Mucosa of descending colon (tissue), 3 donors: ENCODE measurements at regions not wholly inside any gene's neighbourhood (a gene's known extent, or its start where the extent isn't known, plus 50 kb on each side); places are given as distances from the start of the nearest gene placed in this dataset.

ENCODE experiments used
- ATAC-seq: fragments of 200-7000 bp; cut with Tn5 transposase; one replicate; pipeline ENCODE4 v1.9.1; 2020; ENCODE audit warnings: mild to moderate bottlenecking, moderate library complexity
- DNase-seq, 3 donors: peaks; one replicate each; pipeline ENCODE4 v3.0.0-alpha.2; 2020
- H3K36me3 ChIP-seq: fragments of 200-600 bp; one replicate; pipeline ENCODE4 v1.8.0; 2021; ENCODE audit warnings: low read depth, mild to moderate bottlenecking
- H3K4me1 ChIP-seq: fragments of 200-600 bp; one replicate; pipeline ENCODE4 v1.8.0; 2021; ENCODE audit warnings: low read depth, mild to moderate bottlenecking
- H3K4me3 ChIP-seq: fragments of 200-600 bp; one replicate; pipeline ENCODE4 v1.8.0; 2021; ENCODE audit warnings: mild to moderate bottlenecking
- H3K9me3 ChIP-seq: fragments of 200-600 bp; one replicate; pipeline ENCODE4 v1.8.0; 2021; ENCODE audit warnings: mild to moderate bottlenecking
- intact Hi-C, 2 donors: fragments of 100-400 bp; cut with DNase I in 1 of 2; cut with micrococcal nuclease in 1 of 2; formaldehyde crosslinking; loops; one replicate each; pipeline versions ENCODE4 v1.11.0 to v1.11.1; 2022; cut with DNase I, micrococcal nuclease
- TF ChIP-seq, protein P1 (sequence below): fragments of 200-600 bp; IDR thresholded peaks from one replicate; pipeline ENCODE4 v1.8.0; 2022; ENCODE audit warnings: antibody characterized with exemption, mild to moderate bottlenecking
- donor health status: DM: no; HTN: no; CAD: no; lungs with moderate emphysema.
- donor health status: DM: no; HTN: no; CAD: no.
- donor health status: DM: no; HTN: yes; CAD: no.

DNA sequence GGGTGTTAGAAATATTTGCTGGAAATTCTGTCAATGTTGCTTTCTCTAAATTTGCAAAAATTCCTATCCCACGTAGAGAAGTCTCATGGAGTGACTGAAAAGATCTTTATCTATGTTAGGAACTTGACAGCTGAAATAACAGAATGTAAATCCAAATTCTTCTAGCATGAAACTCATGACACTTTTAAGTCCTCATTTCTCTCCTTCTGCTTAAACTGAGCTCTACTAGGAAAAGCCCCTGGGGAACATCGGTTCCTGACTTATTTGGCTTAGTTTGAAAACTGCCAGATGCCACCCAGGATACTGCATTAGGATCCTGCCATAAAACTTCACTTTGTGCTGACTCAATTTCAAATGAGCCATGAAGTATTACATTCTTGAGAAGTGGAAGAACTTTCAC is 426.0 kb downstream of the GALC start:
- no peak for DNase-seq
- Histone ChIP-seq H3K36me3 (no peaks in the 10 kb centered on the region), H3K4me1 (no peaks in the 10 kb centered on the region), H3K4me3 (no peak overlapping the region), H3K9me3 (peaks cover 64% of the 10 kb centered on the region)
- intact Hi-C loops, result no loop called here
- TF ChIP-seq, protein P1, sequence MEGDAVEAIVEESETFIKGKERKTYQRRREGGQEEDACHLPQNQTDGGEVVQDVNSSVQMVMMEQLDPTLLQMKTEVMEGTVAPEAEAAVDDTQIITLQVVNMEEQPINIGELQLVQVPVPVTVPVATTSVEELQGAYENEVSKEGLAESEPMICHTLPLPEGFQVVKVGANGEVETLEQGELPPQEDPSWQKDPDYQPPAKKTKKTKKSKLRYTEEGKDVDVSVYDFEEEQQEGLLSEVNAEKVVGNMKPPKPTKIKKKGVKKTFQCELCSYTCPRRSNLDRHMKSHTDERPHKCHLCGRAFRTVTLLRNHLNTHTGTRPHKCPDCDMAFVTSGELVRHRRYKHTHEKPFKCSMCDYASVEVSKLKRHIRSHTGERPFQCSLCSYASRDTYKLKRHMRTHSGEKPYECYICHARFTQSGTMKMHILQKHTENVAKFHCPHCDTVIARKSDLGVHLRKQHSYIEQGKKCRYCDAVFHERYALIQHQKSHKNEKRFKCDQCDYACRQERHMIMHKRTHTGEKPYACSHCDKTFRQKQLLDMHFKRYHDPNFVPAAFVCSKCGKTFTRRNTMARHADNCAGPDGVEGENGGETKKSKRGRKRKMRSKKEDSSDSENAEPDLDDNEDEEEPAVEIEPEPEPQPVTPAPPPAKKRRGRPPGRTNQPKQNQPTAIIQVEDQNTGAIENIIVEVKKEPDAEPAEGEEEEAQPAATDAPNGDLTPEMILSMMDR, result no peak
- ATAC-seq, result no peak

DNA sequence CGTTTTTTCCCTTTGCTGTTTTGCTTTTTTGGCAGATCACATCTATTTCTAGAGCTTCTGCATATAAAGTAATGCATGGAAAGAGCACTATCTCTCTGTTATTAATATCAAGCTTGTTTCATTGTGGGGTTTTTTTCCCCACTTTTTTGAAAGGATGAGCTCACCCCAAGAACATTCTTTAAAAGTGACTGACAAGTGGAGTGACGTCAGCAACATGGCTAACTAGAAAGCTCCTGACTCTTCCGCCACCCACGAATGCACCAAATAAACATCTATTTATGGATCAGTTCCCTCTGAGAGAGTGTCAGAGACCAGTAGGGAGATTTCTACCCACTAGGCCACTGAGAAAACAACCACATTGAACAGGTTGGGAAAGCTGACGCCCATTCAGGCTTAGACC is 445.4 kb downstream of the GALC start:
- H3K9me3 ChIP-seq, result peaks cover 61% of the 10 kb centered on the region
- DNase-seq, result no peak
- ATAC-seq, result no peak
- H3K4me1 ChIP-seq, result no peaks in the 10 kb centered on the region
- intact Hi-C loops, result no loop called here
- H3K36me3 ChIP-seq, result no peaks in the 10 kb centered on the region
- no peak overlapping the region for H3K4me3 ChIP-seq
- TF ChIP-seq, protein P1, result no peak

DNA sequence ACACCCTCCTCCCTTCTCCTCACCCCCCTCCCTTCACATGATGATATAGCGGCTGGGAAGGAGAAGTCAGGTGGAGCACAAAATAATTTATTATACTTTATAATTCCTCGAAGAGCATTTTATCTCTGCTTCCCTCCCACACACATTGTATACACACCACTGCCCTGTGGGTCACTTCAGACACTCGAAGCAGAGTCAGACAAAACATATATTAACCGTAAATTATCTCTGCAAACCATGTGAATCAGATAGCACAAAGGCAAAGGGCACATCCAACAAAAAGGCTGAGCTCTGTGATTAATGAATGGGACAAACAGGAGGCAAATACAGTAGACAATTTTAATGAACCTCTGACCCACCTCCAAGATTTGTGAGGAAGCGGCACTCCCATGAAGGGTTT is 450.7 kb downstream of the GALC start:
- peaks cover 38% of the 10 kb centered on the region for H3K9me3 ChIP-seq
- DNase-seq, result no peak
- no peaks in the 10 kb centered on the region for H3K4me1 ChIP-seq
- H3K4me3 ChIP-seq, result no peak overlapping the region
- TF ChIP-seq, protein P1, result no peak
- H3K36me3 ChIP-seq, result no peaks in the 10 kb centered on the region
- intact Hi-C loops, result no loop called here
- no peak for ATAC-seq

DNA sequence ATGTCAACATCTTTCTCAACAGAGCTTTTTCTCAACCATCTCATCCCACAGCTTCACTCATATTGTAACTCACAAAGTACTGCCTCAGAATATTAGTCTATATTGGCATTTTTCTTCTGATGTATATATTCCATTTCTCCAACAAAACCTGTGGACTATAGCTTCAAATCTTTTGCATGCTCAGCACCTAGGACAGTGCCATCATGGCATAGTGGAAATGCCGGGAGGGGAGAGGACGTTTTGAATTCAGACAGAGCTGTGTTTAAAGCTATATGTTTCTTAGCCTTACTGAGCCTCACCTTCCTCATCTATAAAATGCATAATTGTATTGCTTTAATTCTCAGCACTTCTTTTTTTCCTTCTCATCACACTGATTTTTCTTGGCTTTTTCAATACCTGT is 452.6 kb downstream of the GALC start:
- Histone ChIP-seq H3K9me3 (peaks cover 36% of the 10 kb centered on the region), H3K36me3 (no peaks in the 10 kb centered on the region), H3K4me1 (no peaks in the 10 kb centered on the region), H3K4me3 (no peak overlapping the region)
- TF ChIP-seq, protein P1, result no peak
- no peak for ATAC-seq
- no peak for DNase-seq
- intact Hi-C loops, result no loop called here

DNA sequence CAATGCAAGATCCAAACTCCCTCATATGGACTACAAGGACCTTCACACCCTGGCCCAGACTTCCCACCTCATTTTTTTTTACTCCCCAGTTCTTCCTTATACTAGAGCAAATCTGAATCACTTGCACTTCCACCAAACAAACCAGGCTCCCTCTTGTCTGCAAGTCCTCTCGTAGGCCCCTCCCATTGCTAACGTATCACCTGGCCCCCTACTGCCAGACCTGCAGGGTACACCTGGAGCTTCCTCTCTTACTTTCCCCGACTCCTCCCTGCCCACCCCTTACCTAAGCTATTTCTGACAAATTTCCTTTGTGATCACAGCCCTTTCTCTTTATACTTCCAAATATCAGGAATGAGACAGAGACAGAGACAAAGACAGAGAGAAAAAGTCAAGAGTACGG is 463.9 kb downstream of the GALC start:
- Histone ChIP-seq H3K36me3 (no peaks in the 10 kb centered on the region), H3K4me1 (no peaks in the 10 kb centered on the region), H3K9me3 (peaks cover 57% of the 10 kb centered on the region), H3K4me3 (no peak overlapping the region)
- no peak for ATAC-seq
- intact Hi-C loops, result no loop called here
- TF ChIP-seq, protein P1, result no peak
- DNase-seq, result no peak

DNA sequence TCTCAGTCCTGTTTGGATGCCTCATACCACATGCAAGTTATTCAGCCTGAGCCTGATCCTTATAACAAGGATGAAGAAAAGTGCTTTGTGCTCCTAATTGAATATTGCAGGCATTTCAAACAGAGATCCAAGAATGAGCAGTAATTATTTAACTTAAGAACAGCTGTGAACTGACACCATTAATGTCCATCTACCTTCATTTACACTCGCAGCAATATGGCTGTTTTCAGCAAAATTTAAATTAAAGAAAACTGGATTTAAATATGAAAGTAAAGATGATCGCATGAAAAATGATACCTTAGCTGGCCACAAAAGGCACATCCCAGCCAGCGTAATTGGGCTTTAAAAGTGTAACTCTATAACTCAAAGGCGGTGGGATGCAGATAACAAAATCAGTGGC is 466.3 kb downstream of the GALC start:
- DNase-seq (no peak), ATAC-seq (no peak)
- Histone ChIP-seq H3K4me3 (no peak overlapping the region), H3K9me3 (peaks cover 60% of the 10 kb centered on the region), H3K4me1 (no peaks in the 10 kb centered on the region), H3K36me3 (no peaks in the 10 kb centered on the region)
- intact Hi-C loops, result no loop called here
- TF ChIP-seq, protein P1, result no peak
